HG03439 (cell line): ENCODE measurements at regions not wholly inside any gene's neighbourhood (a gene's known extent, or its start where the extent isn't known, plus 50 kb on each side); places are given as distances from the start of the nearest gene placed in this dataset.
"Not testable (repeated sequence)": the region's sequence is repeated elsewhere in the genome, so short reads cannot be mapped to it uniquely, and the experiment has no call there.

Experiments used
- ATAC-seq: cut with Tn5 transposase; IDR thresholded peaks from one replicate; pipeline ENCODE4 v1.9.1; 2021; ENCODE audit warnings: mild to moderate bottlenecking, moderate library complexity; ENCODE audit not compliant: unreplicated experiment

- ATAC-seq, result no peak
Observed at GRCh38 chr18:3328532-3328931, 66.6 kb downstream of the MYL12B start.

GRCh38 chr18:3329471-3329870 lies 67.5 kb downstream of the MYL12B start:
- ATAC-seq, result no peak

- ATAC-seq, result no peak
Observed at GRCh38 chr18:3329872-3330271, 67.9 kb downstream of the MYL12B start.

GRCh38 chr18:3330622-3331021 lies 68.7 kb downstream of the MYL12B start:
- ATAC-seq, result no peak

GRCh38 chr18:3332376-3332775 lies 70.4 kb downstream of the MYL12B start:
- ATAC-seq, result no peak

- no peak for ATAC-seq
Observed at GRCh38 chr18:3333056-3333720, 71.3 kb downstream of the MYL12B start.

GRCh38 chr18:3333721-3334386 lies 71.9 kb downstream of the MYL12B start:
- ATAC-seq, result no peak

GRCh38 chr18:3340015-3340681 lies 78.2 kb downstream of the MYL12B start:
- no peak for ATAC-seq

GRCh38 chr18:3340682-3341097 lies 78.8 kb downstream of the MYL12B start:
- ATAC-seq, result no peak

- no peak for ATAC-seq
Observed at GRCh38 chr18:3342628-3343027, 80.7 kb downstream of the MYL12B start.

- no peak for ATAC-seq
Observed at GRCh38 chr18:3345452-3345851, 83.5 kb downstream of the MYL12B start.

- ATAC-seq, result no peak
Observed at GRCh38 chr18:3345885-3346284, 84.0 kb downstream of the MYL12B start.

GRCh38 chr18:3346487-3346886 lies 84.6 kb downstream of the MYL12B start:
- ATAC-seq, result no peak

GRCh38 chr18:3347286-3347803 lies 85.4 kb downstream of the MYL12B start:
- ATAC-seq, result no peak

- no peak for ATAC-seq
Observed at GRCh38 chr18:3348176-3348575, 86.2 kb downstream of the MYL12B start.

GRCh38 chr18:3349046-3349841 lies 87.3 kb downstream of the MYL12B start:
- ATAC-seq, result not testable (repeated sequence)

- no peak for ATAC-seq
Observed at GRCh38 chr18:3350021-3350420, 88.1 kb downstream of the MYL12B start.

GRCh38 chr18:3350566-3351527 lies 88.9 kb downstream of the MYL12B start:
- ATAC-seq, result no peak

GRCh38 chr18:3354506-3354905 lies 92.6 kb downstream of the MYL12B start:
- no peak for ATAC-seq

GRCh38 chr18:3356614-3357013 lies 93.4 kb upstream of the TGIF1 start:
- ATAC-seq, result no peak
